Heart right ventricle (tissue), 16 donors: ENCODE measurements at regions not wholly inside any gene's neighbourhood (a gene's known extent, or its start where the extent isn't known, plus 50 kb on each side); places are given as distances from the start of the nearest gene placed in this dataset.

Experiments used
- ATAC-seq, 8 donors: fragments of 200-7000 bp; cut with Tn5 transposase; one replicate each; pipeline ENCODE4 v1.9.1; 2020; ENCODE audit warnings: mild to moderate bottlenecking in 8 of 8, moderate library complexity in 8 of 8, moderate number of reproducible peaks in 1 of 8
- DNase-seq, 2 donors: peaks; one replicate each; pipeline ENCODE4 v3.0.0-alpha.2; 2020
- H3K27ac ChIP-seq, 10 donors: fragments of 200-600 bp; sonication (generic) in 2 of 10; one replicate each; pipeline versions ENCODE4 v1.5.0 to v1.8.0; 2020 to 2022; ENCODE audit warnings: mild to moderate bottlenecking in 3 of 10
- H3K27me3 ChIP-seq, 7 donors: fragments of 200-600 bp; one replicate each; pipeline ENCODE4 v1.8.0; 2021 to 2022; ENCODE audit warnings: mild to moderate bottlenecking in 2 of 7
- H3K36me3 ChIP-seq, 9 donors: fragments of 200-600 bp; sonication (generic) in 1 of 9; one replicate each; pipeline versions ENCODE4 v1.5.0 to v1.8.0; 2020 to 2022; ENCODE audit warnings: mild to moderate bottlenecking in 2 of 9
- H3K4me1 ChIP-seq, 9 donors: fragments of 200-600 bp; sonication (generic) in 1 of 9; one replicate each; pipeline versions ENCODE4 v1.5.0 to v1.8.0; 2020 to 2022; ENCODE audit warnings: mild to moderate bottlenecking in 4 of 9
- H3K4me3 ChIP-seq, 10 donors: fragments of 200-600 bp; sonication (generic) in 2 of 10; one replicate each; pipeline versions ENCODE4 v1.5.0 to v1.8.0; 2020 to 2022; ENCODE audit warnings: mild to moderate bottlenecking in 7 of 10, moderate library complexity in 2 of 10
- H3K9me3 ChIP-seq, 11 donors: fragments of 200-600 bp in 10 of 11; sonication (generic) in 2 of 11; one replicate each; pipeline versions ENCODE4 v1.5.0 to v1.8.0; 2013 to 2022; ENCODE audit warnings: mild to moderate bottlenecking in 2 of 11, control low read depth in 1 of 11, moderate library complexity in 1 of 11
- WGBS, 2 donors: extraction: QIAGEN DNeasy Blood & Tissue Kit; methylation state at CpG; one replicate each; pipeline ENCODE4 v1.1.7; 2013; ENCODE audit warnings: inconsistent platforms in 1 of 2; 5-methylcytosine and 5-hydroxymethylcytosine counted together
- intact Hi-C, 10 donors: fragments of 100-400 bp; cut with DNase I; formaldehyde crosslinking; loops; one replicate each; pipeline versions ENCODE4 v1.11.1 to v1.14.2; 2022
- TF ChIP-seq, protein P1 (sequence below), 9 donors: fragments of 200-600 bp; sonication (generic) in 2 of 9; IDR thresholded peaks; one replicate each; pipeline versions ENCODE4 v1.5.0 to v1.8.0; 2021 to 2022; ENCODE audit warnings: antibody characterized with exemption in 9 of 9, mild to moderate bottlenecking in 5 of 9, moderate library complexity in 1 of 9
- donor health status: Arrhythmogenic right ventricular cardiomyopathy.
- donor health status: ischemic (EF 13 %, LVEDD 7.1; RV severe dilation, severe dysfunction).
- donor health status: healthy with polysubstance abuse.
- donor health status: DM: no; HTN: yes; CAD: no.
- donor health status: DM: no; HTN: no; CAD: no.
- donor health status: ischemic (EF 25% LVEDD 6.9; RV normal size, moderate dysfunction).
- donor health status: ischemic (EF 25% LVEDD 5.7; RV mildly dilated, moderate dysfunction).
- donor health status: healthy.
- donor health status: DM: yes; HTN: yes; CAD: no.
- donor health status: Ischemic cardiomyopathy.
- donor health status: ischemic (EF 35%, LVEDD 5.7; RV mildly dilated, moderate dysfunction).
- donor health status: nonischemic (EF 11% LVEDD 7.7; RV severe dilation, severe dysfunction).
- donor health status: DM: yes; HTN: yes; CAD: no.
- donor health status: PGD.
- donor health status: ischemic (EF 29% LVEDD 5.4; RV normal size, mild dysfunction).
- donor health status: nonischemic (EF 23%, LVEDD 6.1; RV moderate dilation, normal function).

DNA sequence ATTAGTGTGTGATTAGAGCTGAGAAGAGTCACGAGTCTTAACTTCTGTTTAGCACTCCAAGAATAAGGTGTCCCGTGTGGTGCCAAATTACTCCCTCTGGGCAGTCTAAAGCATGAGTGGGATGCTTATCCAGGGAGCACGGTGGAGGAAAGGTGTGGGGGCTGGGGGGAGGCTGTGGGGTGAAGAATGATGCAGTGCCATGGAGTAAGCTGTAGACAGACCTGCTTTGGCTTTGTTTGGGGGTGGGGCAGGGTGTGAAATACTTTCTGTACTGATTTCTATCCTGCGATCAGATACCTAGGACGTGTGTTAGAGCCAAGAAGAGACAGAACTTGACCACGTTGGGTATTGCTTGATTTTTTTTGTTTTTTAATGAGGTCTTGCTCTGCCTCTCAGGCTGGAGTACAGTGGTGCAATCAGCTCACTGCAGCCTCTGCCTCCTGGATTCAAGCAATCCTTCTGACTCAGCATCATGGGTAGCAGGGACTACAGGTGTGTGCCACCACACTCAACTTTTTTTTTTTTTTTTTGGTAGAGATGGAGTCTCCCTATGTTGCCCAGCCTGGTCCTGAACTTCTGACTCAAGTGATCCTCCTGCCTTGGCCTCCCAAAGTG is 232.8 kb downstream of the MAN2A1 start:
- TF ChIP-seq, protein P1, sequence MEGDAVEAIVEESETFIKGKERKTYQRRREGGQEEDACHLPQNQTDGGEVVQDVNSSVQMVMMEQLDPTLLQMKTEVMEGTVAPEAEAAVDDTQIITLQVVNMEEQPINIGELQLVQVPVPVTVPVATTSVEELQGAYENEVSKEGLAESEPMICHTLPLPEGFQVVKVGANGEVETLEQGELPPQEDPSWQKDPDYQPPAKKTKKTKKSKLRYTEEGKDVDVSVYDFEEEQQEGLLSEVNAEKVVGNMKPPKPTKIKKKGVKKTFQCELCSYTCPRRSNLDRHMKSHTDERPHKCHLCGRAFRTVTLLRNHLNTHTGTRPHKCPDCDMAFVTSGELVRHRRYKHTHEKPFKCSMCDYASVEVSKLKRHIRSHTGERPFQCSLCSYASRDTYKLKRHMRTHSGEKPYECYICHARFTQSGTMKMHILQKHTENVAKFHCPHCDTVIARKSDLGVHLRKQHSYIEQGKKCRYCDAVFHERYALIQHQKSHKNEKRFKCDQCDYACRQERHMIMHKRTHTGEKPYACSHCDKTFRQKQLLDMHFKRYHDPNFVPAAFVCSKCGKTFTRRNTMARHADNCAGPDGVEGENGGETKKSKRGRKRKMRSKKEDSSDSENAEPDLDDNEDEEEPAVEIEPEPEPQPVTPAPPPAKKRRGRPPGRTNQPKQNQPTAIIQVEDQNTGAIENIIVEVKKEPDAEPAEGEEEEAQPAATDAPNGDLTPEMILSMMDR (IDR thresholded peaks at IDR 0.05), result no peak
- intact Hi-C loops, result no loop called here
- peaks cover 0 to 18% (median 3%) of the 10 kb centered on the region in 7 donors for H3K27me3 ChIP-seq
- peak in 7 of 8 donors; percentile 18 to 75 (median 43) for ATAC-seq
- peaks cover 0 to 12% (median 0%) of the 10 kb centered on the region in 11 donors for H3K9me3 ChIP-seq
- peak overlapping the region in 1 of 10 donors; percentile 44 for H3K27ac ChIP-seq
- 20 to 26% methylated on average over 6 of the region's 6 CpGs for WGBS, 2 donors
- no peaks in the 10 kb centered on the region for H3K36me3 ChIP-seq
- H3K4me3 ChIP-seq, result no peak overlapping the region
- no peak for DNase-seq
- H3K4me1 ChIP-seq, result peaks cover 0 to 6% (median 0%) of the 10 kb centered on the region in 9 donors

DNA sequence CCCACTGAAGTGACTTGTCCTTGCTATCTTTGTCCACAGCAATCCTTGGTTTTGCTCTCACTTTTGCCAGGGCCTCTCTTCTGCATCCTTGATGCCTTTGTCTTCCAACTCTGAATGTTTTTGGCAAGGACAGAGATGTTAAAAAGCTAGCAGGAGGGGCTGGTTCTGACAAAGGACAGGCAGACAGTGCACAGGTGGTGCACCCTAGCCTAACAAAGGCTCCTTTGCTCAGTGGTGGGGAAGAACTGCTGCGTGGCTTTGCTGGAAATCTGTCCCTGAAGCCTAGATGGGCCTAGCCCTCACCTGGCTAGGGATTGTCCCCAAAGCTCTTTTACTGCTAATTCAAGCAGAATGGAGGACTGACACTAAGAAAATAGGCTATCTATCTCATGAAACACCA is 233.5 kb downstream of the MAN2A1 start:
- DNase-seq (no peak), ATAC-seq (no peak)
- H3K27me3 ChIP-seq, result peaks cover 0 to 23% (median 6%) of the 10 kb centered on the region in 7 donors
- H3K27ac ChIP-seq, result no peak overlapping the region
- H3K4me1 ChIP-seq, result peaks cover 0 to 6% (median 0%) of the 10 kb centered on the region in 9 donors
- H3K9me3 ChIP-seq, result peaks cover 0 to 9% (median 0%) of the 10 kb centered on the region in 11 donors
- intact Hi-C loops, result no loop called here
- no peak overlapping the region for H3K4me3 ChIP-seq
- TF ChIP-seq, protein P1 (IDR thresholded peaks at IDR 0.05), result no peak
- 81 to 84% methylated on average over 1 of the region's 1 CpG for WGBS, 2 donors
- no peaks in the 10 kb centered on the region for H3K36me3 ChIP-seq

GRCh38 chr5:109924237-109925107 is 234.7 kb downstream of the MAN2A1 start:
- ATAC-seq, result no peak
- 91 to 95% methylated on average over 7 of the region's 7 CpGs for WGBS, 2 donors
- intact Hi-C loops, result no loop called here

DNA sequence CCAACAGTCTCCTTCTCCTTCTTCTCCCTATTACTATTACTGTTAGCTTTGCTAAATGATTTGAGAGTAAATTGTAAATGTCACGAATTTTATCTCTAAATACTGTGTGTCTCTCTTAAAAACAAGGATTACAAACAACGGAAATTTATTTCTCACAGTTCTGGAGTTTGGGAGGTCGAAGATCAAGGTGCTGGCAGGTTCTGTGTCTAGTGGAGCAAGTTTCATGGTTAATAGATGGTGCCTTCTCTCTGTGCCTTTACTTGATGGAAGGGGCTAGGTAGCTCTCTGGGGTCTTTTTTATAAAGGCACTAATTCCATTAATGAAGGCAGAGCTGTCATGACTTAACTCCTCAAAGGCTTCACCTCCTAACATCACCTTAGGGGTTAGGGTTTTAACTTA is 237.9 kb downstream of the MAN2A1 start:
- WGBS, 2 donors, result 76 to 85% methylated on average over 3 of the region's 3 CpGs
- no peaks in the 10 kb centered on the region for H3K36me3 ChIP-seq
- H3K9me3 ChIP-seq, result no peaks in the 10 kb centered on the region
- TF ChIP-seq, protein P1 (IDR thresholded peaks at IDR 0.05), result no peak
- H3K27ac ChIP-seq, result no peak overlapping the region
- ATAC-seq (no peak), DNase-seq (no peak)
- intact Hi-C loops, result no loop called here
- H3K4me1 ChIP-seq, result no peaks in the 10 kb centered on the region
- no peak overlapping the region for H3K4me3 ChIP-seq
- H3K27me3 ChIP-seq, result peaks cover 0 to 31% (median 14%) of the 10 kb centered on the region in 7 donors

More at GRCh38 chr5:109924237-109925107, 234.7 kb downstream of the MAN2A1 start:
- Histone ChIP-seq H3K4me1 (peaks cover 0 to 6% (median 0%) of the 10 kb centered on the region in 9 donors), H3K27me3 (peaks cover 0 to 23% (median 14%) of the 10 kb centered on the region in 7 donors), H3K36me3 (no peaks in the 10 kb centered on the region), H3K27ac (no peak overlapping the region), H3K4me3 (no peak overlapping the region), H3K9me3 (peaks cover 0 to under 1% (median 0%) of the 10 kb centered on the region in 11 donors)
- TF ChIP-seq, protein P1 (IDR thresholded peaks at IDR 0.05), result no peak
- no peak for DNase-seq
